B cell (primary cell): ENCODE measurements at regions not wholly inside any gene's neighbourhood (a gene's known extent, or its start where the extent isn't known, plus 50 kb on each side); places are given as distances from the start of the nearest gene placed in this dataset.

ENCODE experiments used
- CTCF ChIP-seq: fragments of 200-600 bp; IDR thresholded peaks from one replicate; pipeline ENCODE4 v1.8.0; 2022; ENCODE audit warnings: antibody characterized with exemption, mild to moderate bottlenecking
- EZH2 ChIP-seq: IDR thresholded peaks from 2 replicates; pipeline ENCODE4 v1.6.1; 2012; ENCODE audit warnings: borderline replicate concordance, low read depth, mild to moderate bottlenecking, moderate library complexity, low read length; ENCODE audit not compliant: insufficient read depth, poor library complexity, severe bottlenecking

- no peak for TF ChIP-seq CTCF
- TF ChIP-seq EZH2, result no peak
Observed at GRCh38 chr6:76574746-76575145, 502.3 kb upstream of the IMPG1 start.
